Brain microvascular endothelial cell (primary cell): ENCODE measurements at regions not wholly inside any gene's neighbourhood (a gene's known extent, or its start where the extent isn't known, plus 50 kb on each side); places are given as distances from the start of the nearest gene placed in this dataset.

Experiments used
- DNase-seq: peaks from one replicate; pipeline ENCODE4 v3.0.0-alpha.2; 2020
- H3K27ac ChIP-seq: fragments of 250-450 bp; sonication (Bioruptor Pico); 2 replicates; pipeline ENCODE4 v1.5.1; 2020; ENCODE audit warnings: mild to moderate bottlenecking, moderate library complexity
- H3K27me3 ChIP-seq: fragments of 250-450 bp; sonication (Bioruptor Pico); replicated peaks from 2 replicates; pipeline ENCODE4 v1.5.1; 2020; ENCODE audit warnings: mild to moderate bottlenecking
- H3K36me3 ChIP-seq: fragments of 250-450 bp; sonication (Bioruptor Pico); replicated peaks from 2 replicates; pipeline ENCODE4 v1.5.1; 2020; ENCODE audit warnings: mild to moderate bottlenecking
- H3K4me3 ChIP-seq: 2 replicates; pipeline ENCODE4 v1.5.1; 2011; ENCODE audit warnings: low read depth, mild to moderate bottlenecking, control low read depth, low read length, moderate library complexity
- CTCF ChIP-seq: IDR thresholded peaks from 2 replicates; pipeline ENCODE4 v1.5.1; 2011; ENCODE audit warnings: low read depth, mild to moderate bottlenecking, moderate library complexity, low read length, control low read depth, inconsistent platforms; ENCODE audit errors: missing control alignments
- in situ Hi-C: cut with HindIII; loops from 2 replicates; pipeline ENCODE4 v1.10.0; 2017; ENCODE audit warnings: low sequenced_read_pairs, low pct_ligation_motif_present

- no peaks in the 10 kb centered on the region for H3K36me3 ChIP-seq
- H3K27me3 ChIP-seq: no peaks in the 10 kb centered on the region
- no peak for TF ChIP-seq CTCF
- H3K27ac ChIP-seq: no peak overlapping the region
- H3K4me3 ChIP-seq: no peak overlapping the region
- no peak for DNase-seq
- in situ Hi-C loops: no loop called here
Measured at GRCh38 chr10:83824099-83824498, 315.2 kb upstream of the GHITM start.

- H3K27me3 ChIP-seq: no peaks in the 10 kb centered on the region
- no peak overlapping the region for H3K4me3 ChIP-seq
- TF ChIP-seq CTCF: no peak
- in situ Hi-C loops: no loop called here
- DNase-seq: no peak
- H3K36me3 ChIP-seq: no peaks in the 10 kb centered on the region
- no peak overlapping the region for H3K27ac ChIP-seq
Measured at GRCh38 chr10:83834096-83834495, 305.2 kb upstream of the GHITM start.

DNA sequence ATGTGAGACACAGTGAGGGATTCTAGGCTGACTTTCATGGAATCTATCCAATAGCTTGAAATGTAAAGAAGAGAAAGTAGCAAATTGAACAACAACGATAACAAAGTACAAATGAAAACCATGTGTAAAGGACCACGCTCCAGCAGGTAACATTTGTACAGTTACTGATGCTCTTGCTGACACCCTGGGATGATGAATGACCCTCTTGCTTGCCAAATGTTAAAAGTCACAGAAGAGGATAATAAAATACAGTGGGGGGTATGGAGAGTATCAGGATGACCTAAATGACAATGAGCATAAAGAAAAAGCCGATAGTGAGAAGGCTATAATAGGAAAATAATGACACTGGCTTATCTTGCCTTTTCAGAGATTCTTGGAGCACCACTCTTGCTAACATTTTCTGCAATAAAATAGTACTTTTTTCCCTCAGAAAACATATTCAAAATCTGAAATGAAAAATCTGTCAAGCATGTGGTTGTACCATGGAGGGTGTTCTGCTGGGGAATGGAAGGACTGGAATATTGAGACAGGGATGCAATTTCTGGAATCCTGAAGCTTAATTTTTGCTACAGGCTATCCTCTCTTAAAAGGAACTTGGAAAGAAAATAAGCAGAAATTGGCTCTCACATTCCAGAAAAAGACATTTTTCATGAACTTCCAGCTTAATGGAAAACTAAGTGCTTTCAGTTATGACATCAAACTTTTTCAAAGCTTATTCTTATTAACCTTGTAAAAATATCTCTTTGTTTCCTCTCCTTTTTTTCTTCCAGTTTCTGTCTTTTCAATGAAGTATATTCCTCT, 303.2 kb upstream of the GHITM start:
- no peak for DNase-seq
- no peak overlapping the region for H3K4me3 ChIP-seq
- no peaks in the 10 kb centered on the region for H3K36me3 ChIP-seq
- in situ Hi-C loops: no loop called here
- no peak overlapping the region for H3K27ac ChIP-seq
- TF ChIP-seq CTCF: no peak
- H3K27me3 ChIP-seq: no peaks in the 10 kb centered on the region

DNA sequence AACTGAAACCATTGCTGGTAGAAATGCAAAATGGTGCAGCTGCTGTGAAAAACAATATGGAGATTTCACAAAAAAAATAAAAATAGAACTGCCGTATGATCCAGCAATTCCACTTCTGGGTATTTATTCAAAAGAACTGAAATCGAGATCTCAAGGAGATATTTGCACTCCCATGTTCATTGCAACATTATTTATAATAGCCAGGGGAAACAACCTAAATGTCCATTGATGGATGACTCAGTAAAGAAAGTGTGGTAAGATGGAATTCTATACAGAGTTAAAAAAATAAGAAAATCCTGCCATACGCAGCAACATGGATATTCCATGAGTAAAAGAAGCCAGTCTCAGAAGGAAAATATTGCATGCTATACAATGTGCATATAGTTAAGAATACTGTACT, 290.6 kb upstream of the GHITM start:
- in situ Hi-C loops: no loop called here
- Histone ChIP-seq H3K4me3 (no peak overlapping the region), H3K36me3 (no peaks in the 10 kb centered on the region), H3K27ac (no peak overlapping the region), H3K27me3 (no peaks in the 10 kb centered on the region)
- no peak for TF ChIP-seq CTCF
- no peak for DNase-seq

GRCh38 chr10:83849150-83849549, 290.2 kb upstream of the GHITM start:
- DNase-seq: no peak
- no peak for TF ChIP-seq CTCF
- Histone ChIP-seq H3K4me3 (no peak overlapping the region), H3K27ac (no peak overlapping the region), H3K27me3 (no peaks in the 10 kb centered on the region), H3K36me3 (no peaks in the 10 kb centered on the region)
- in situ Hi-C loops: no loop called here

DNA sequence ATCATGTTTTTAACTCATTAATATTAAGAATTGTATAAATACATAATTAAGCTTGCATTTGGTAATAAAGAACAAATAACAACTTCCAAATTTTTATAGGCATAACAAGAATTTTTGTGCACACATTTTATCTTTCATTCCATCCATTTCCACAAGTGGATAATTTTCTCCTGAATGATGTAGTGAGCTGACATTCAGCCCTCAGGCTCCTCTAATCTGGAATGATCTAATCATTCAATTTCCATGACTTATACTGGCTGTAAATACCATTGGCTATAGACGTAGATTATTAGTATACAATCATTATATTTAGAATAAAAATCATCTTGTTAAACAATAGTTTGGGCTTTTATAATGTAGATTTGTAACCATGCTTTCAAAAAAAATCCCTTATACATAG, 287.2 kb upstream of the GHITM start:
- no peaks in the 10 kb centered on the region for H3K27me3 ChIP-seq
- in situ Hi-C loops: no loop called here
- DNase-seq: no peak
- no peak for TF ChIP-seq CTCF
- no peaks in the 10 kb centered on the region for H3K36me3 ChIP-seq
- H3K27ac ChIP-seq: no peak overlapping the region
- no peak overlapping the region for H3K4me3 ChIP-seq
